ENCODE measurements at regions not wholly inside any gene's neighbourhood (a gene's known extent, or its start where the extent isn't known, plus 50 kb on each side); places are given as distances from the start of the nearest gene placed in this dataset.

GRCh38 chr12:19959353-19959752 is 409.0 kb upstream of the PDE3A start:
- DNase-seq, result no peak
- ChIA-PET POLR2A (no interaction called here), CTCF (no interaction called here)
- H3K27me3 Mint-ChIP-seq, result no peaks in the 10 kb centered on the region
- Histone ChIP-seq H3K27ac (ENCODE audit: low read length in 2 of 2) (no peak overlapping the region), H3K27me3 (replicated peaks in 1 of 4; ENCODE audit: control extremely low read depth in 1 of 4, control insufficient read depth in 3 of 4, insufficient read depth in 4 of 4, low read length in 3 of 4) (no peaks in the 10 kb centered on the region), H2AFZ (ENCODE audit: insufficient read depth, low read depth, low read length, poor library complexity, severe bottlenecking) (no peak overlapping the region), H3K4me2 (replicated peaks; ENCODE audit: low read depth, low read length, poor library complexity, severe bottlenecking) (no peak overlapping the region), H4K20me1 (ENCODE audit: control insufficient read depth, insufficient read depth, low read length, poor library complexity, severe bottlenecking) (no peaks in the 10 kb centered on the region), H3K9ac (ENCODE audit: low read length) (no peak overlapping the region), H3K4me1 (ENCODE audit: control insufficient read depth in 2 of 2, insufficient read depth in 2 of 2, low read length in 2 of 2) (no peaks in the 10 kb centered on the region), H3K9me3 (ENCODE audit: control extremely low read depth in 1 of 3, control insufficient read depth in 2 of 3, insufficient read depth in 1 of 3, low read length in 2 of 3) (peaks cover 0 to 2% (median 0%) of the 10 kb centered on the region in 3 donors), H3K4me3 (ENCODE audit: control extremely low read depth in 1 of 5, extremely low read depth in 1 of 5, insufficient read depth in 1 of 5, low read depth in 2 of 5, low read length in 4 of 5) (no peak overlapping the region), H3K79me2 (ENCODE audit: control insufficient read depth, insufficient read depth, low read length) (no peaks in the 10 kb centered on the region), H3K36me3 (replicated peaks in 1 of 2; ENCODE audit: control extremely low read depth in 1 of 2, control insufficient read depth in 1 of 2, extremely low read depth in 1 of 2, insufficient read depth in 2 of 2, low read length in 1 of 2) (no peaks in the 10 kb centered on the region)
- no peaks in the 10 kb centered on the region for H3K9me3 Mint-ChIP-seq (ENCODE audit: insufficient read depth)
- intact Hi-C loops (cut with micrococcal nuclease), result no loop called here
- no peak overlapping the region for H3K4me3 Mint-ChIP-seq
- H3K27ac Mint-ChIP-seq, result no peak overlapping the region
- no peak for ATAC-seq (ENCODE audit: low read depth)
- TF ChIP-seq EZH2 (IDR thresholded peaks at IDR 0.05; ENCODE audit: borderline replicate concordance, insufficient read depth, low read depth, low read length, poor library complexity, severe bottlenecking) (no peak), CTCF (IDR thresholded peaks at IDR 0.05) (no peak)
- no peaks in the 10 kb centered on the region for H3K4me1 Mint-ChIP-seq
- WGBS (ENCODE audit: insufficient coverage), result no CpG with 5 or more reads among the region's 1 CpG

GRCh38 chr12:19960527-19960926 is 407.8 kb upstream of the PDE3A start:
- H2AFZ ChIP-seq (ENCODE audit: insufficient read depth, low read depth, low read length, poor library complexity, severe bottlenecking), result no peak overlapping the region

More at GRCh38 chr12:19960527-19960926, 407.8 kb upstream of the PDE3A start:
- Histone ChIP-seq H3K4me1 (ENCODE audit: control insufficient read depth in 2 of 2, insufficient read depth in 2 of 2, low read length in 2 of 2) (no peaks in the 10 kb centered on the region), H3K4me2 (replicated peaks; ENCODE audit: low read depth, low read length, poor library complexity, severe bottlenecking) (no peak overlapping the region), H3K36me3 (replicated peaks in 1 of 2; ENCODE audit: control extremely low read depth in 1 of 2, control insufficient read depth in 1 of 2, extremely low read depth in 1 of 2, insufficient read depth in 2 of 2, low read length in 1 of 2) (no peaks in the 10 kb centered on the region), H3K4me3 (ENCODE audit: control extremely low read depth in 1 of 5, extremely low read depth in 1 of 5, insufficient read depth in 1 of 5, low read depth in 2 of 5, low read length in 4 of 5) (no peak overlapping the region), H3K27ac (ENCODE audit: low read length in 2 of 2) (no peak overlapping the region), H3K27me3 (replicated peaks in 1 of 4; ENCODE audit: control extremely low read depth in 1 of 4, control insufficient read depth in 3 of 4, insufficient read depth in 4 of 4, low read length in 3 of 4) (no peaks in the 10 kb centered on the region), H3K9me3 (ENCODE audit: control extremely low read depth in 1 of 3, control insufficient read depth in 2 of 3, insufficient read depth in 1 of 3, low read length in 2 of 3) (peaks cover 0 to 2% (median 0%) of the 10 kb centered on the region in 3 donors), H4K20me1 (ENCODE audit: control insufficient read depth, insufficient read depth, low read length, poor library complexity, severe bottlenecking) (no peaks in the 10 kb centered on the region), H3K79me2 (ENCODE audit: control insufficient read depth, insufficient read depth, low read length) (no peaks in the 10 kb centered on the region), H3K9ac (ENCODE audit: low read length) (no peak overlapping the region)
- H3K27ac Mint-ChIP-seq, result no peak overlapping the region
- H3K4me1 Mint-ChIP-seq, result no peaks in the 10 kb centered on the region
- DNase-seq (no peak), ATAC-seq (ENCODE audit: low read depth) (no peak)
- no peak for TF ChIP-seq EZH2 (IDR thresholded peaks at IDR 0.05; ENCODE audit: borderline replicate concordance, insufficient read depth, low read depth, low read length, poor library complexity, severe bottlenecking)
- no peak for TF ChIP-seq CTCF (IDR thresholded peaks at IDR 0.05)
- H3K4me3 Mint-ChIP-seq, result no peak overlapping the region
- ChIA-PET CTCF (no interaction called here), POLR2A (no interaction called here)
- no peaks in the 10 kb centered on the region for H3K9me3 Mint-ChIP-seq (ENCODE audit: insufficient read depth)
- H3K27me3 Mint-ChIP-seq, result no peaks in the 10 kb centered on the region
- intact Hi-C loops (cut with micrococcal nuclease), result no loop called here
- 80% methylated on average over 2 of the region's 4 CpGs for WGBS (ENCODE audit: insufficient coverage)

Measured in B cell (primary cell).